Stimulated activated CD4-positive, alpha-beta T cell treated with anti-CD3 and anti-CD28 coated beads, Interleukin-2, amount 100 ng/mL, for 4 hours (primary cell): ENCODE measurements at regions not wholly inside any gene's neighbourhood (a gene's known extent, or its start where the extent isn't known, plus 50 kb on each side); places are given as distances from the start of the nearest gene placed in this dataset.
"Not testable (repeated sequence)": the region's sequence is repeated elsewhere in the genome, so short reads cannot be mapped to it uniquely, and the experiment has no call there.

Experiments used
- DNase-seq: peaks from one replicate; pipeline ENCODE4 v3.0.0-alpha.2; 2020; ENCODE audit warnings: low read depth

DNA sequence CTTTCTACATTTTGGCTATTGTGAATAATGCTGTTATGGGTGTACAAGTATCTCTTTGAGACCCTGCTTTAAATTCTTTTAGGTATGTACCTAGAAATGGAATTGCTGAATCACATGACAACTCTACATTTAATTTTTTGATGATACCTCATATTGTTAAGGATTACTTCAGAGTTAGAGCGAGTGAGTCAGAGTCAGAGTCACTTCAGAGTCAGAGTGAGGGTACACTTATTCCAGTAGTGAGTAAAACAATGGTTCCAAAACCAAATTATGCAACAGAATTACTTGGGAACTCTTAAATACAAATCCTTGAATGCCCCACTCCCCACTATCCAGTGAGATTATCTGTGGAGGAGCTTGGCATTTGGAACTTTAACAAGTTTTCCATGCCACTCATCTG is 50.3 kb upstream of the SNRK start:
- no peak for DNase-seq

DNA sequence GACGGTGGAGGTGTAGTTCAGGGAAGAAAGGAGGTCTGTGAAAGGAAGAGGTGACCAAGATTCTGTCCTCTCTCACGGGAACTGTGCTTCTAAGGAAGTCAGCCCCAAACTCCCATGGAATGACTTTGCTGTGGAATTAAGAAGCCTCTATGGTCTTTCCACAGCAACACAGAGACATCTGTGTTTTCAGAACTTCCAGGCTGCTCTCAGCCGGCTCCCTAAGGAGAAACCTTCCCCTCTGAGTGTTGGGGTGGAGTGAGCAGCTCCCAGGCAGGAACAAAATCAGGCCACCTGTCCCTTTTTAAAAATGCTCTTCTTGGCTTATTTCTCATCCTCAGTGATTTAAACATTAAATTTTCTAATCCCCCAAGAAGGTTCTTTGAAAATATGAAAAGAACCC is 53.3 kb upstream of the SNRK start:
- no peak for DNase-seq

DNA sequence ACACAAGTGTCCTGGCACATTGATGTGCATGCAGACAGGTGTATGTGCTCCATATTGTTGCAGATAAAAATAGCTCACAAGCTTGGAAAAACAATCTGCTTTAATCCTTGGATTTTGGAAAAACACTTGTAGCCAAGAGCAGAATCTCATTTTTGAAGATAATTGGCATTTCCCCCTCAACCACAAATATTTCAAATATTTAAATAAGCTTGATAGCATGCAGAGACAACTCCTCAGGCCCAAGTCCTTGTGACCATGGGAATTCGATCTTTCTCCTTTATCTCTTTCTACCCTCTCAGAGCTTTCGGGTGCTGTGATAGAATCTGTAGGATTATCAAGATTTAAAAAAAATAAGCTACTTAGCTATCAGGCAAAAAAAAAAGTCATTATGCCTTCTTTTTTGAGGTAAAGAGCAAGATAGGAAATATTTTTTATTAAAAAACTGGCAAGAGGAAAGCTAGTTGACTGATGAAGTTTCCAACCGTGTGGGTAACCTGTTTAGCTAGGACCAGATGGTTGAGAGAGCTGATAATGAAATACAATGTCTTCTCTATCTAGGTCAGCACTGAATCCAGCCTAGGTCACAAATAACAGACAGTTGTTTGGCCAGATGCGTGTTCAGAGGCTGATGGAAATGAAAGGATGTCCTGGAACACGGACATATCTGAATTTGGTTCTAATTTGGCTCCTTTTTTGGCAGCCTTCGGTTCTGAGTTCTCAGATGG is 54.9 kb upstream of the SNRK start:
- no peak for DNase-seq

DNA sequence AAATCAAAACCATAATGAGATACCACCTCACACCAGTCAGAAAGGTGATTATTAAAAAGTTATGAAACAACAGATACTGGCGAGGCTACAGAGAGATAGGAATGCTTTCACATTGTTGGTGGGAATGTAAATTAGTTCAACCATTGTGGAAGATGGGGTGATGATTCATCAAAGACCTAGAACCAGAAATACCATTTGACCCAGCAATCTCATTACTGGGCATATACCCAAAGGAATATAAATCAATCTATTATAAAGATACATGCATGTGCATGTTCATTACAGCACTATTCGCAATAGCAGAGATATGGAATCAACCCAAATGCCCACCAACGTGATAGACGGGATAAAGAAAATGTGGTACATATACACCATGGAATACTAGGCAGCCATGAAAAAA is 56.5 kb upstream of the SNRK start:
- DNase-seq, result not testable (repeated sequence)

DNA sequence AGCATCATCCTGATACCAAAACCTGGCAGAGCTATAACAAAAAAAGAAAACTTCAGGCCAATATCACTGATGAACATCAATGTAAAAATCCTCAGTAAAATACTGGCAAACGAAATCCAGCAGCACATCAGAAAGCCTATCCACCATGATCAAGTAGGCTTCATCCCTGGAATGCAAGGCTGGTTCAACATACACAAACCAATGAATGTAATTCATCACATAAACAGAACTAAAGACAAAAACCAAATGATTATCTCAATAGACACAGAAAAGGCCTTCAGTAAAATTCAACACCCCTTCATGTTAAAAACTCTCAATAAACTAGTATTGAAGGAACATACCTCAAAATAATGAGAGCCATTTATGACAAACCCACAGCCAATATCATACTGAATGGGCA is 58.7 kb upstream of the SNRK start:
- DNase-seq, result not testable (repeated sequence)

DNA sequence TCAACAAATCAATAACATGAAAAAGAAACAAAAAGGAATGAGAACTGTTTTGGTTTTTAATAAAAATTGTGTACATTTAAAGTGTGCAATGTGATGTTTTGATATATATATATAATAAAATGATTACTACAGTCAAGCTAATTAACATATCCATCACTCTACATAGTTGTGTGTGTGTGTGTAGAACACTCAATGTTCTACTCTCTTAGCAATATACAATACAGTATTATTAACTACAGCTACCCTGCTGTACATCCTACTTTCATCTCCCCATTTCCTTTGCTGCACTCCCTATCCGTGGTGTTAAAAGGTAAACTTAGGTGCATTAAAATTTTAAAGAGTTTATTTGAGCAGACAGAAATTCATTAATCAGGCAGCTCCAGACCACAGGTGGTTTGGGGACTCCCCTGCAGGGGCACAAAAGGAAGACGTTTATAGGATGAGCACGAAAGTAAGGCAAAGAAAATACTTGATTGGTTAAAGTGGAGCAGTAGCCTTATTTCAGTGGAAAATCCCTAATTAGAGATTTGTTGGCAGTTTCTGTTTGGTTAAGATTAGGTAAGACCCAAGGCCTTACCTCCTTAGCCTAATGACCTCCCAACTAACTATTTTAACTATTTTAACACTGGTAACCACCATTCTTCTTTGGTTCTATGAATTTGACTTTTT is 61.8 kb upstream of the SNRK start:
- no peak for DNase-seq

DNA sequence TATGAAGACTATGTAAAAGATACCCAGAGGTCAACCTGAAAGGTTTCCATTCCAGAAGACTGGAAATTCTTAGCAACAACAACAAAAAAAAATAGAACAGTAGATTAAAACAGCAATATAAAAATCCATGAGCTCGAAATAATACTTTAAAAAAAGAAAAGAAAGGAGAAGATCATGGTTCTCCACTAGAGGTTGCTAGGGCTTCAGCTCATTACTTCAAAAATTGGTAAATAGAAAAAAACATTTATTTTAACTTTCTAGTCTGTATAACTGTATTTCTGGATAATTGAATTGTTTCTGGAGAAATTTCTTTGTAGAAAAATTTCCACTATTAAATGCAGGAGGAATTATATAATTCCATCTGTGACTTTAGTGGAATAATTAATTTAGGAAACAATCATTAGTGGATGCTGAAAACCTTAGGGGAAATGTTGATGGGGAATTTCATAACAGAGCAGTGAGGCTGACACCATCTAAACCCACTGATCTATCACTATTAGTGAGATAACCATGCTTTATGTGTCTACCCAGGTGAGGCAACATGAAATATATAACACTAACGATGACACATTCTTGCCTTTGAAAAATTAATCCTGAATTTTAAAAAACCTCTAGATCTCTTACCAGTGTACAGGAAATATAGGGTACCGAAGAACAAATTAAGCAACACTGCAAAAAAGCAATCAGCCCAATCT is 62.5 kb upstream of the SNRK start:
- DNase-seq, result no peak

DNA sequence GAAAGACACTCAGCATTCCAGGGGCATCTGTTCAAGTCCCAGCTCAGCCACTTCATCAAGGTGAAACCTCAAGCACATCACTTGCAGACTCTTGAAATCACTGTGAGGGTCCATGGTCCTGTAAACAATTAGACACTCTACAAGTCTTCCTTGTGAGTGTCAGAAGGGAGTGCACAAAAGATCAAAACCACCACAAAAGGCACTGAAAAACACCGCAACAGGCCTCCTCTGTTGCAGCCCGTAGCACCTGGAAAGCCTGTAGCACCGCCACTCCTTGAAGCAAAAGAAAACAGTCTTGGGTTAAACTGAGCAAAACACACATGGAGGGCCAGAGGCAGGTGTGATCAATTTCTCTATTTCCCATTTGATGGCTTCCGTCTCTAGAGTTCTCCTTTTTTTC is 63.8 kb upstream of the SNRK start:
- no peak for DNase-seq

DNA sequence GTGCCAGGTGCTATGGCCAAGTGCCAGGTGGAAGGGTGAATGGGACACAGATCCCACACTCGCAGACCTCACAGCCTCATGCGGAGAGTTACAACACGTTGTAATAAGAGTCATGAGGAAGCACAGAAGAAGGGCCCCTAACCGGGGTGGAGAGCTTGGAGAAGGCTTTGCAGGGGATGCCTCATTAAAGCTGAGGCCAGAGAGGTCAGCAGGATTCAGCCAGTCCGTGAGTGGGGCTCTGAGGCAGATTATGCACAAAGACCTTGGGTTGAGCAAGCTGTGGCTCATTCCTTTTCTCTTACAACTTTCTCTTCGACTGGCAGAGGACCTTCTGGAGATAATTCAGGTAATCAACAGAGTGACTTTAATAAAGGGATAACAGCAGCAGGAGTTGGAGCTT is 65.3 kb upstream of the SNRK start:
- no peak for DNase-seq

DNA sequence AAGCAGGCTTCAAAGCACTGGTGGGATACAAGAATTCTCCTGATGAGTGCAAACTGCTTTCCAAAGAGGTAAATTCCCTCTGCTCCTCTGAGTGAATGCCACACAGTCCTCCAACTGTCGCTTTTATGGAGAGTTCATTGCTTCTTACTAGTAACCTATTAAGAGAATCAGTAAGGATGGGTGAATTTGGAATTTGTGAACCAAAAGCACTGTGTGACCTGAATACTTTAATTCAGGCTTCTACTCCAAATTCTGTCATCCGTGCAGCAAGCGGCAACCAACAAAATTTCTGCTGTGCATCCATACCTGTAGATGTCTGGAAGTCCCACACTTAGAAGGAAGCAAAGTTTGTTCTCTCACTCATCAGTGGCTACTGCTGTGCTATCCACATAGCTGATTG is 66.7 kb upstream of the SNRK start:
- DNase-seq, result no peak

DNA sequence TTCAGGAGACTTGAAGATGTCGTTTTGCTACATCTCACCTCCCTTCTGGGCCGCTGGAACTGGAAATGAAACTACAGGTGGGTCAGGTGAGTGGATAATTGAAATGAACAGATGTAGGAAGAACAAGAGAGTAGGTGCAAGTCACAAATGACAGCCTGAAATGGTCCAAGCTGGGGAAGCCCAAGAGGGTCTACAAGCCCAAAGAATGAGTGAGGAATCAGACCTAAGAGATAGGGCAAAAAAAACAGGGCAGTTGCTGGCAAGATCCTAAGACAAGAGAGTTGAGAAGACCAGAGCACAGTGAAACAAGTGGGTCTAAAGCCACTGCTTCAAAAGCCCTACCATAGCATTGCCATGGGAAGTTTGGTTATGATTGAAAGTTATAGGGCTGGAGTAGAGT is 67.4 kb upstream of the SNRK start:
- DNase-seq, result no peak

DNA sequence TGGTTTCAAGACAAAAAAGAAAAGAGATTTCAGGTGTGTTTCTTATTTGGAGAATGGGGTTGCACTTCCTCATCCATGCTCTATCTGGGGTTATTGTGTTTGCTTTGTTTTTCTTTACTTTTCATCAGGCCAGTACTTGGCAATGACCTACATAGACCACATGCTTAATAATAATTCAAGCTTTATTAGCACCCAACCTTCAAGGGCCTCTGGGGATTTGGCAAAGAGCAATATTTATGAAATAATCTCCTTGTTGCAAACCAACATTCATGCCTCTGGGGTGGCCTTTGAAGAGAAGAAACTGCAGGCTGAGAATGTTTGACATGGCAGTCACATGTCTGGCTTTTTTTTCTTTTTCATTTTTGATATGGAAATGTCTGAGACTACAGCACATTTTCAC is 68.2 kb upstream of the SNRK start:
- DNase-seq, result no peak

DNA sequence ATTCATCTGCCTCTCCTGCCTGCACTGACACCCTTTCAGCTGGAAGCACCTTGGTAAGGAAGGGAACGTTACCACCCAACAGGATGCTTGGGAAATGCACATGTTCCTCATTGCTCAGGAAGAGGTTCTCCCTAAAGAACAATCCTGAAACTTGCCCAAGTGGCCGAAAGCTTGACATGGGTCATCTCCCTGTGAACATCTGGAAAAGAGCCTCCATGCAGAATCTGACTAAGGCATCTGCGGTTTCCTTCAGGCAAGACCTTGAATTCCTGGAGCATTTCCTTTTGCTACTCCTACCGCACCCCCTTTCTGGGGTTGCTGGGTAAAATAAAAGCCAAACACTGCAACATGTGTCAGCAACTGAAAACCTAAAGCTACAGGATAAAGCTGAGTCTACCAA is 68.7 kb upstream of the SNRK start:
- DNase-seq, result no peak

DNA sequence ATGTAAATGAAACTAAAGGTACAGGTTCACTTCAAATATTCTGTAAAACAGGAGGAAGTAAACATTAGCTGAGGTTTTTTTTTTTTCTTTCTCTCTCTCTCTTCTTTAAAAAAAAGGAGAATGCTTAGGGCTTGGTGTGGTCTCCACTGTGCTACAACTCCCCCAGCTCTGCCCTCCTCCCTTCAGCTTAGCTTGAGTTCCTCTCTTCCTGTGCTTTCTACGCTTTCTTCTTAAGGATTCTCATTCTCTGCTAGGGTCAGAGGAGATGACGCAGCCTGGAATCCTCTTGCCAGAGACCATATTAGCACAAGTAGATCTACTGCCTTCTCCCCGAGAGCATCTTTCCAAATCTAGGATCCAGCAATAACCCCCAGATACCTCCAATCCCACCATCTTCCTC is 69.1 kb upstream of the SNRK start:
- no peak for DNase-seq

DNA sequence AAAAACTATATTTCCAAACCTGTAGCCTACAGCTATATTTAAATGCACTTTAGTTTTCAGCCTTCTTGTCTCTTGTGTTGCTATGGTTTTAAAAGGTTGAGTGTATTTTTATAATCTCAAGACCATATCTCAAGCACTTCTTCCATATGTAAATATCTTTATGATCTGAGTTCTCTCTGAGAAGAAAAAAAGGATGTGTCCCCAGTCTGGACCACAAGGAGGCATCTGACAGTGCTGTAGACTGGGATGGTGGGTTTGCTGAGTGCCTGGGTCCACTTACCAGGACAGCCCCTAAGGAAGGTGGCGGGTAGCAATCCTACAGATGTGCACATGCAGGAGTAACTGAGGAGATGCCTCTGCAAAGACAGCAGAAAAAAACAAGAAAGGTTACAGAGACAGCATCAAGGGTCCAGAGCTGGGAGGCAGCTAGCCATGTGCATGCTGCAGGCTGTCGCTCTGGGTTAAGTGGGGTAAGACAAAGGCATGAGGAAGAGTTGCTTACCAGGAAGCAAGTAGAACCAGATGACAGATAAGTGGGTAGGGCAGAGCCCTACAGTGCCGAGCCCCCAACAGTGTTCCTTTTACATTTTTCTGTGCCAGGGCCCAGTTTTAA is 70.6 kb upstream of the SNRK start:
- no peak for DNase-seq

DNA sequence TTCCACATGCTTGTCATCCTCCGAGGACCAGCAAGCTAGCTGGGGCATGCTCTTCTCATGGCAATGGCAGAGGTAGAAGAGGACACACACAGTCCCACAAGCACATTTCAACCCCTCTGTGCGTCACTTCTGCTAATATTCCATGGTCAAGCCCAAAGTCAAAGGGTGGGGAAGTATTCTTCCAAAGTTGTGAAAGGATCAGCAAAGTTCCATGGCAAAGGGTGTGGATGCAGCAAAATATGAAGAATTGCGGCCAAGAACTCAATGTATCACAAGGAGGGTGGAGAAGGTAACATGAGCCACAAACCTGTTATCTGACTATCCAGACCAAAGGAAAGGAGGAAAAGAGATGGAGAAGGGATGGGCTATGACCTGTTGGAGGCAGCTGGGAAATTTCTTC is 71.2 kb upstream of the SNRK start:
- no peak for DNase-seq

DNA sequence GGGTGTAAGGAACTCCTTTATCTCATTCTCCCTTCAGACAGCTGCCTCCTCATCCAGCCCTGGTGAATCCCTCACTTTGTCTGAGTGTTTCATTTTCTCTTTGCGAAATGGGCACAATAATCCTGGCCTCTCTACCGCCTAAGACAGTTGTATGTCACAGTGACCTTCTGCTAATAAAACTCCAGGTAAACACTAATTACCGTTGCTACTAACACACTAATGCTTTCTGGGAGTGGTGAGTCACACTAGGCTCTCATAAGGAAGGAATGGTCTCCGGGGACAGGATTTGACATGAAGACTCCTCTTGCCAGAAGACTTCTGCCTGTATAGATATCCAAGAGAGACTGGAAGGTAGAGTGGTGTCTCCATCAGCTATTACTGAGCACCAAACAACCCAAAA is 71.7 kb upstream of the SNRK start:
- DNase-seq, result no peak

DNA sequence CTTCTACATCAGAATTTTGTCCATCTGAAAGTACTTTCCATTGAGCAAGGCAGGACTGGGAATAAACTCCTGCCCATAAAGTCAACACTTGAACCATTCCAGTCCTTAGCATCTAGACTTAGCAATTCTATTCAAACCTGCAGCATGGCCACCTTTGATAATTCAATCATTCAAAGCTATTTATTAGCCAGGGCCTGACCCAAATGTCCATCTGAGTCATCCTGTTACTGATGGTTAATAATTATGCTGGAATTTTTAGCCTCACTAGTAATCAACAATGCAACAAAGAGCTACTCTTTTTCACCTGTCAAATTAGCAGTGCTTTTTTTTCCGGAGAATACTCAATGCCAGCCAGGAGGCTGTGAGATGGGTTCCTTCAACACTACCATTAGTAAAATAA is 72.7 kb upstream of the SNRK start:
- DNase-seq, result no peak

DNA sequence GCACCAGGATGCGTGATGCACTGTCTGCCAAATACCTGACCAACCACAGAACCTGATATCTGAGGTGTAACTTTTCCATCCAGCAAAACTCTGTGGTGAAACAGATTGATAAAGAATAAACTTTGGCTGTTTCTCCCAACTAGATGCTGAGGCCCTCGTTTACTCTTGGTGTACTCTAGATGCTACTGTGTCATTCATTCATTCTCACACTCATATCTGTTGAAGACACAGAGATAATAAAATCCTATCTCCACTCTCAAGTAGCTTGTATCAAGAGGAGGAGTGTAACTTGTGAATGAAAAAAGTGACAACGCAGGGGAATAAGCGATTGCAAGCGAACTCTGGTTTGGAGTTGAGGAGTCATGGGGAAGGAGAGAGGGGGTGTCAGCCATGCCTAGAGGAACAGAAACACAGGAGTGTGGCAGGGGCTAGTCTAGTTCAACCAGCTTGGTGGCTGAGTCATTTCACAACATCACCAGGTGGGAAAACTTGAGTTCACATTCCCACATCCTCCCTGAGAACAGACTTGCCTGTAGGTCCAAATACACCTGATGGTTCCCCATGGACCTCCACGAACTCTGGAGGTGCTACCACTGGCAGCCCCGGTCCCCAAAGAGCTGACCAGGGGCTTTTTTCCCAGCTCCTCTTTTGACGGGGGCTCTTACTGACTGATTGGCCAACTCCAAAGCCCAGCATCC is 73.3 kb upstream of the SNRK start:
- no peak for DNase-seq

DNA sequence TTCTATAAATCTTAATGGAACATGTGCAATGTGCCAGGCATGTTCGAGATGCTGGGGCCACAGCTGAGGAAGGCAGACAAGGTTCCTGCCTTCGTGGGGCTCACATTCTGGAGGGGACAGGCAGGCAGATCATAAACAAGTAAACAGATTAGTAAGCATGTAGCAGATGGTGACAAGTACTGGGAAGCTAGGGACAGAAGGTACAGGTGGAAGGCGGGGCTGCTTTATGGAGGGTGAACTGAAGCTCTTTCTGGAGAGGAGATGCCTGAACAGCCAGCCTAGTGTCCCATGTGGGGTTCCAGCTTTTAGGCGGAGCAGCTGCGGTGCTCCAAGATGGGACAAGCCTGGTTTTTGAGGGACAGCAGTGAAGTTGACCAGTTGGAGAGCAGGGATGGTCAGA is 74.7 kb upstream of the SNRK start:
- DNase-seq, result no peak

DNA sequence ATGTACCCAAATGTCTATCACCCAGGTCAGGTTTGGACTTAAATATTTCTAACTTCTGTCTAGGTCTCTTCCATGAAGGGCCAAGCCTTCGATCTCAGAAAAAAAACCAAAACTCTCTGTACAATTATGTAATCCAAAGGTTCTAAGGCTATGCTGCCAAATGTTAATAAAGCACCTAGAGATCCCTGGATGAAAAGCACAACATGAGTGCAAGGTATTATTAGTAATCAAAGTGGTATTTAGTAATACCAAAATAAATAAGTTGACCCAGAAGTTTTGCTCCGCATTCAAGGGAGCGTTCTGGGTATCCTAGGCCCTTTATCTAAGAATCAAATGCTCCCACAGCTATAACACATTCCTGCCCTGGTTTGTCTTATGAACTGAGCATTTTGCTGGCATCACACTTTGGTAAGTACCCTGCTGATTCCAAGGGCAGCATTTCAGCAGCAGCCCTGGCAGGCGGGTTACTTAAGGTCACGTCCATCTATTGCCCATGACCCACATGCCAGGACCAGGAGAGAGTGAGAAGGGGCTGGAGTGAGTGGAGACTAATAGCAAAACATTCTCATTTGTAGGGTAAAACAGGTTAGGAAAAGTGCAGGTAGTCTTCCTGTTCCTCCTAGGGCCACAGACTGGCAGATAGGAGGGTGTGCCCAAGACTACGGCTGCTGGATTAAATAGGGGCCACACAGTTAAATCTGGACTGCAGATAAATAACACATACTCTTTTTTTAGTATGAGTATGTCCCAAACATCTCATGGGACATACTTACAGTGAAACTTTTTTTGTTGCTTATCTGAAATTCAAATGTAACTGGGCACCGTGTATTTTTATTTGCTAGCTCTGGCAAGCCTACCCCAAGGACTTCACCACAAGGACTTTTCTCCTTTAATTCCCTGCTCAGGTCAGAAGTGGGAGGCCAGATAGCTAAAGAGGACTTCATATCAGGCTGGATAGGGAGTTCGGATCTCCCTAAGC is 76.0 kb upstream of the SNRK start:
- no peak for DNase-seq
